PC-3 (cell line): ENCODE measurements at regions not wholly inside any gene's neighbourhood (a gene's known extent, or its start where the extent isn't known, plus 50 kb on each side); places are given as distances from the start of the nearest gene placed in this dataset.

Source experiments
- ATAC-seq: fragments of 200-7000 bp; cut with Tn5 transposase; 2 replicates; pipeline ENCODE4 v1.9.1; 2020; ENCODE audit warnings: mild to moderate bottlenecking, moderate library complexity
- BruUV-seq: library from RNA; stranded (reverse); fragments of 400-500 nt; replicated peaks from 2 replicates; lab custom pipeline; 2021; lab: Mats Ljungman, UMichigan
- CTCF ChIA-PET: fragments of 300-600 bp; sonication (Branson Sonifier 250); formaldehyde crosslinking; loops from one replicate; lab custom pipeline; 2022; ENCODE audit warnings: antibody characterized with exemption; lab: Charles Lee
- POLR2A ChIA-PET: fragments of 300-600 bp; sonication (Branson Sonifier 250); formaldehyde crosslinking; loops from one replicate; lab custom pipeline; 2022; ENCODE audit warnings: antibody characterized with exemption; ENCODE audit not compliant: unreplicated experiment; lab: Charles Lee
- DNase-seq: peaks from one replicate; pipeline ENCODE4 v3.0.0-alpha.2; 2015
- H2AFZ ChIP-seq: fragments of 300-600 bp; sonication (generic); 2 replicates; pipeline ENCODE4 v1.6.0; 2016; ENCODE audit warnings: antibody characterized with exemption, low read length
- H3F3A ChIP-seq: fragments of 300-600 bp; sonication (generic); one replicate; pipeline ENCODE4 v1.6.0; 2017; ENCODE audit warnings: antibody characterized with exemption, low read length, control low read depth, mild to moderate bottlenecking; ENCODE audit not compliant: unreplicated experiment
- H3K27ac ChIP-seq: fragments of 300-600 bp; sonication (generic); 2 replicates; pipeline ENCODE4 v1.5.1; 2016; ENCODE audit warnings: mild to moderate bottlenecking, low read length
- H3K27me3 ChIP-seq: fragments of 300-600 bp; sonication (generic); 2 replicates; pipeline ENCODE4 v1.6.1; 2016; ENCODE audit warnings: low read length, mixed read lengths
- H3K36me3 ChIP-seq: fragments of 300-600 bp; sonication (generic); 2 replicates; pipeline ENCODE4 v1.6.1; 2016; ENCODE audit warnings: low read depth, mixed run types, low read length, mixed read lengths
- H3K4me1 ChIP-seq: fragments of 300-600 bp; sonication (generic); 2 replicates; pipeline ENCODE4 v1.5.1; 2016; ENCODE audit warnings: low read length; ENCODE audit not compliant: insufficient read depth
- H3K4me2 ChIP-seq: fragments of 300-600 bp; sonication (generic); 2 replicates; pipeline ENCODE4 v1.6.0; 2016; ENCODE audit warnings: low read length
- H3K4me3 ChIP-seq: fragments of 300-600 bp; sonication (generic); 2 replicates; pipeline ENCODE4 v1.5.1; 2016; ENCODE audit warnings: mild to moderate bottlenecking, low read length, mixed read lengths
- H3K79me2 ChIP-seq: fragments of 300-600 bp; sonication (generic); 2 replicates; pipeline ENCODE4 v1.6.1; 2017; ENCODE audit warnings: low read length, mixed read lengths
- H3K9ac ChIP-seq: fragments of 300-600 bp; sonication (generic); 2 replicates; pipeline ENCODE4 v1.6.0; 2016; ENCODE audit warnings: mild to moderate bottlenecking, low read length
- H3K9me2 ChIP-seq: fragments of 300-600 bp; sonication (generic); replicated peaks from 2 replicates; pipeline ENCODE4 v1.6.1; 2016; ENCODE audit warnings: mixed run types, low read length, mixed read lengths
- H3K9me3 ChIP-seq: fragments of 300-600 bp; sonication (generic); 2 replicates; pipeline ENCODE4 v1.6.1; 2016; ENCODE audit warnings: low read length, mixed read lengths
- H4K20me1 ChIP-seq: fragments of 300-600 bp; sonication (generic); 2 replicates; pipeline ENCODE4 v1.6.1; 2016; ENCODE audit warnings: low read length, mixed read lengths
- EZH2 ChIP-seq: fragments of 300-600 bp; sonication (generic); IDR thresholded peaks from one replicate; pipeline ENCODE4 v1.6.1; 2017; ENCODE audit warnings: antibody characterized with exemption, mild to moderate bottlenecking, low read length; ENCODE audit not compliant: unreplicated experiment
- EZH2phosphoT487 ChIP-seq: fragments of 300-600 bp; sonication (generic); IDR thresholded peaks from 2 replicates; pipeline ENCODE4 v1.6.1; 2018; ENCODE audit warnings: mild to moderate bottlenecking, antibody characterized with exemption, low read length, borderline replicate concordance
- intact Hi-C: fragments of 100-400 bp; cut with micrococcal nuclease; formaldehyde crosslinking; loops from 2 replicates; pipeline ENCODE4 v1.9.0; 2023
- TF ChIP-seq, protein P1 (sequence below): fragments of 300-600 bp; sonication (generic); conservative IDR thresholded peaks from 2 replicates; pipeline ENCODE4 v1.5.1; 2017; ENCODE audit warnings: antibody characterized with exemption, low read depth, mild to moderate bottlenecking, low read length

DNA sequence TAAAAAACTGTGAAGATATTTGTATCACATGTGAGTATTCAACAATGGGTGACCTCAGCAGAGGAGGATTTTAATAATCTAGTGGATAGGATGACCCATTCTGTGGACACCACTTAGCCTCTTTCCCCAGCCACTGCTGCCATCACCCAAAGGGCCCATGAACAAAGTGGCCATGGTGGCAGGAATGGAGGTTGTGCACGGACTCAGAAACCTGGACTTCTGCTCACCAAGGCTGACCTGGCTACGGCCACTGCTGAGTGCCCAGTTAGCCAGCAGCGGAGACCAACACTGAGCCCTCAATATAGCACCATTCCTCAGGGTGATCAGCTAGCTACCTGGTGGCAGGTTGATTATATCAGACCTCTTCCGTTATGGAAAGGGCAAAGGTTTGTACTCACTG is 1410.4 kb upstream of the CDH9 start:
- no peaks in the 10 kb centered on the region for H3K4me1 ChIP-seq
- no peak overlapping the region for H3K27ac ChIP-seq
- H3K4me3 ChIP-seq: no peak overlapping the region
- no peak overlapping the region for H3K4me2 ChIP-seq
- no peaks in the 10 kb centered on the region for H3K27me3 ChIP-seq
- H3F3A ChIP-seq: no peaks in the 10 kb centered on the region
- DNase-seq: no peak
- ChIA-PET POLR2A (no interaction called here), CTCF (no interaction called here)
- no peak overlapping the region for H2AFZ ChIP-seq
- H3K9me3 ChIP-seq: no peaks in the 10 kb centered on the region
- H4K20me1 ChIP-seq: no peaks in the 10 kb centered on the region
- H3K36me3 ChIP-seq: no peaks in the 10 kb centered on the region
- no peaks in the 10 kb centered on the region for H3K9me2 ChIP-seq
- TF ChIP-seq, protein P1, sequence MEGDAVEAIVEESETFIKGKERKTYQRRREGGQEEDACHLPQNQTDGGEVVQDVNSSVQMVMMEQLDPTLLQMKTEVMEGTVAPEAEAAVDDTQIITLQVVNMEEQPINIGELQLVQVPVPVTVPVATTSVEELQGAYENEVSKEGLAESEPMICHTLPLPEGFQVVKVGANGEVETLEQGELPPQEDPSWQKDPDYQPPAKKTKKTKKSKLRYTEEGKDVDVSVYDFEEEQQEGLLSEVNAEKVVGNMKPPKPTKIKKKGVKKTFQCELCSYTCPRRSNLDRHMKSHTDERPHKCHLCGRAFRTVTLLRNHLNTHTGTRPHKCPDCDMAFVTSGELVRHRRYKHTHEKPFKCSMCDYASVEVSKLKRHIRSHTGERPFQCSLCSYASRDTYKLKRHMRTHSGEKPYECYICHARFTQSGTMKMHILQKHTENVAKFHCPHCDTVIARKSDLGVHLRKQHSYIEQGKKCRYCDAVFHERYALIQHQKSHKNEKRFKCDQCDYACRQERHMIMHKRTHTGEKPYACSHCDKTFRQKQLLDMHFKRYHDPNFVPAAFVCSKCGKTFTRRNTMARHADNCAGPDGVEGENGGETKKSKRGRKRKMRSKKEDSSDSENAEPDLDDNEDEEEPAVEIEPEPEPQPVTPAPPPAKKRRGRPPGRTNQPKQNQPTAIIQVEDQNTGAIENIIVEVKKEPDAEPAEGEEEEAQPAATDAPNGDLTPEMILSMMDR: no peak
- TF ChIP-seq EZH2 (no peak), EZH2phosphoT487 (no peak)
- intact Hi-C loops: no loop called here
- H3K9ac ChIP-seq: no peak overlapping the region
- no peaks in the 10 kb centered on the region for H3K79me2 ChIP-seq
- BruUV-seq: no TSS peak
- ATAC-seq: no peak

DNA sequence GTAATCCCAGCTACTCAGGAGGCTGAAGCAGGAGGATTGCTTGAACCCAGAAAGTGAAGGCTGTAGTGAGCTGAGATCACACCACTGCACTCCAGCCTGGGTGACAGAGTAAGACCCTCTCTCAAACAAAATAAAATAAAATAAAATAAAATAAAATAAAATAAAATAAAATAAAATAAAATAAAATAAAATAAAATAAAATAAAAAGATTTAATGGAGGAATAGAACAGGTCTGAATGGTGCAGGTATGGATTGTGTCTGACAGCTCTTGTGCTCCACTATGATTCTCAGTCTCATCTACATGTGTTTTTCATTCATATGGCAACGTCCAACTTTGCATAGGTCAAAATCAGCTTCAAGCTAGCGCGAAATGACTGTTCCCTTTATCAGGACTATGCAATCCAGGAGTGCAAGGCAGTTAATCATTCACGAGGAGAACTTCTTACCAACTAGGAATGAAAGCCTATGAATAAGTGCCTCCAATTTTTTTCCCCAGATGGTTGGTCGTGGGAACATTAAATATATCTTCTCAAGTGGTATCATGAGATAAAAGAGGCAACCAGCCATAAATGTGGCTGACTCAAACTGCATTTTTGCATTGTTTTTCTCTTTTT is 1392.3 kb upstream of the CDH9 start:
- H3K36me3 ChIP-seq: no peaks in the 10 kb centered on the region
- intact Hi-C loops: no loop called here
- H3K4me3 ChIP-seq: no peak overlapping the region
- H3K9me2 ChIP-seq: no peaks in the 10 kb centered on the region
- DNase-seq (no peak), ATAC-seq (no peak)
- no peaks in the 10 kb centered on the region for H3K4me1 ChIP-seq
- ChIA-PET CTCF (no interaction called here), POLR2A (no interaction called here)
- no peaks in the 10 kb centered on the region for H3K27me3 ChIP-seq
- no peaks in the 10 kb centered on the region for H3F3A ChIP-seq
- no peak overlapping the region for H3K9ac ChIP-seq
- TF ChIP-seq EZH2 (no peak), EZH2phosphoT487 (no peak)
- TF ChIP-seq, protein P1: no peak
- H3K9me3 ChIP-seq: no peaks in the 10 kb centered on the region
- H3K27ac ChIP-seq: no peak overlapping the region
- H2AFZ ChIP-seq: no peak overlapping the region
- BruUV-seq: no TSS peak
- no peaks in the 10 kb centered on the region for H4K20me1 ChIP-seq
- H3K4me2 ChIP-seq: no peak overlapping the region
- H3K79me2 ChIP-seq: no peaks in the 10 kb centered on the region

DNA sequence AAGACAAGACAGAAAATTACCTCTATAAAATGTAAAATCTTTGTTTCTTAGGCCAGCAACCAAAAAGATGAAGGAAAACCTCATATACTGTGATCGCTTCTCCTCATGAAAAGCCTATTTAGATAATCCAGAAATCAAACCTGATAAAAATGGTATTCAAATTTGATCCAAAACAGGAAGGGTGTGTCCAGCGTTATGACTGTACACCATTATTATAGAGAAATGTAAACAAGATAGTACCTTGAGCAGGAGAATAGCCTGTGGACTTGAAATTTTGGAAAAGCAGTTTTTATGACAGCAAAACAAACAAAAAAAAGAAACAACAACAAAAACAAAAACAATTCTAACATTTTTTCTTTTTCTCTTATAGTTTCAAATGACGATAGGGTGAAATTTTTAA is 1382.8 kb upstream of the CDH9 start:
- H3K9me2 ChIP-seq: no peaks in the 10 kb centered on the region
- no peak overlapping the region for H3K4me3 ChIP-seq
- H3K27ac ChIP-seq: no peak overlapping the region
- H3K9me3 ChIP-seq: no peaks in the 10 kb centered on the region
- no peak overlapping the region for H3K9ac ChIP-seq
- ChIA-PET POLR2A (no interaction called here), CTCF (no interaction called here)
- TF ChIP-seq, protein P1: no peak
- TF ChIP-seq EZH2phosphoT487 (no peak), EZH2 (no peak)
- peak; percentile 75 for ATAC-seq
- intact Hi-C loops: no loop called here
- H4K20me1 ChIP-seq: no peaks in the 10 kb centered on the region
- no peaks in the 10 kb centered on the region for H3K27me3 ChIP-seq
- peaks cover 7% of the 10 kb centered on the region; the same call in 1 of the 2 replicates for H3K4me1 ChIP-seq
- H3K4me2 ChIP-seq: no peak overlapping the region
- H2AFZ ChIP-seq: no peak overlapping the region
- H3F3A ChIP-seq: no peaks in the 10 kb centered on the region
- DNase-seq: peak; percentile 37
- H3K79me2 ChIP-seq: no peaks in the 10 kb centered on the region
- no TSS peak for BruUV-seq
- H3K36me3 ChIP-seq: no peaks in the 10 kb centered on the region
